ENCODE measurements at regions not wholly inside any gene's neighbourhood (a gene's known extent, or its start where the extent isn't known, plus 50 kb on each side); places are given as distances from the start of the nearest gene placed in this dataset.
"Not testable (repeated sequence)": the region's sequence is repeated elsewhere in the genome, so short reads cannot be mapped to it uniquely, and the experiment has no call there.

- Mint-ChIP-seq H3K9me3 (no peaks in the 10 kb centered on the region), H3K4me3 (no peak overlapping the region), H3K4me1 (peaks cover 0 to 4% (median 0%) of the 10 kb centered on the region in 7 donors), H3K27me3 (peaks cover 13 to 41% (median 20%) of the 10 kb centered on the region in 5 donors), H3K36me3 (peaks cover 0 to 5% (median 0%) of the 10 kb centered on the region in 5 donors), H3K27ac (no peak overlapping the region)
- H3K36me3 ChIP-seq (ENCODE audit: control insufficient read depth in 2 of 3, insufficient read depth in 3 of 3, low read length in 3 of 3) = no peaks in the 10 kb centered on the region
- no peaks in the 10 kb centered on the region for H3K27me3 ChIP-seq (ENCODE audit: control insufficient read depth in 2 of 2, insufficient read depth in 2 of 2, low read length in 2 of 2)
- ATAC-seq (no peak), DNase-seq (no peak)
- intact Hi-C loops (cut with micrococcal nuclease) = no loop called here
- POLR2A ChIA-PET = no interaction called here
- H3K27ac ChIP-seq (ENCODE audit: low read depth, low read length) = no peak overlapping the region
- no peaks in the 10 kb centered on the region for H3K9me3 ChIP-seq (ENCODE audit: control insufficient read depth in 2 of 3, low read length in 3 of 3)
- CTCF ChIA-PET = interaction anchor here (0.6 kb wide), 1 partner anchor 44 kb away, joined by 4 read pairs; no protein-coding TSS in a partner anchor
- no peak overlapping the region for H3K4me3 ChIP-seq (ENCODE audit: low read length)
- H3K4me1 ChIP-seq (ENCODE audit: control insufficient read depth in 2 of 2, insufficient read depth in 2 of 2, low read length in 2 of 2) = no peaks in the 10 kb centered on the region
These were observed 165.1 kb downstream of the ZNF621 start for GRCh38 chr3:40689837-40690236.

GRCh38 chr3:40690749-40691451 lies 166.1 kb downstream of the ZNF621 start:
- H3K27ac Mint-ChIP-seq = no peak overlapping the region
- Histone ChIP-seq H3K27me3 (ENCODE audit: control insufficient read depth in 2 of 2, insufficient read depth in 2 of 2, low read length in 2 of 2) (no peaks in the 10 kb centered on the region), H3K27ac (ENCODE audit: low read depth, low read length) (no peak overlapping the region), H3K9me3 (ENCODE audit: control insufficient read depth in 2 of 3, low read length in 3 of 3) (no peaks in the 10 kb centered on the region), H3K36me3 (ENCODE audit: control insufficient read depth in 2 of 3, insufficient read depth in 3 of 3, low read length in 3 of 3) (no peaks in the 10 kb centered on the region), H3K4me3 (ENCODE audit: low read length) (no peak overlapping the region), H3K4me1 (ENCODE audit: control insufficient read depth in 2 of 2, insufficient read depth in 2 of 2, low read length in 2 of 2) (no peaks in the 10 kb centered on the region)
- ATAC-seq (no peak), DNase-seq (no peak)
- H3K4me3 Mint-ChIP-seq = no peak overlapping the region
- peaks cover 0 to 5% (median 0%) of the 10 kb centered on the region in 5 donors for H3K36me3 Mint-ChIP-seq
- intact Hi-C loops (cut with micrococcal nuclease) = no loop called here
- H3K27me3 Mint-ChIP-seq = peaks cover 14 to 41% (median 18%) of the 10 kb centered on the region in 5 donors
- H3K9me3 Mint-ChIP-seq = no peaks in the 10 kb centered on the region
- peaks cover 0 to 4% (median 0%) of the 10 kb centered on the region in 7 donors for H3K4me1 Mint-ChIP-seq
- CTCF ChIA-PET = no interaction called here
- POLR2A ChIA-PET = no interaction called here

GRCh38 chr3:40691452-40691861 lies 166.7 kb downstream of the ZNF621 start:
- intact Hi-C loops (cut with micrococcal nuclease) = no loop called here
- H3K4me3 ChIP-seq (ENCODE audit: low read length) = no peak overlapping the region
- no peak for ATAC-seq
- H3K27ac Mint-ChIP-seq = no peak overlapping the region
- H3K4me1 Mint-ChIP-seq = peaks cover 0 to 4% (median 0%) of the 10 kb centered on the region in 7 donors
- no peak overlapping the region for H3K4me3 Mint-ChIP-seq
- ChIA-PET CTCF (no interaction called here), POLR2A (no interaction called here)
- DNase-seq = no peak
- H3K36me3 Mint-ChIP-seq = peaks cover 0 to 5% (median 0%) of the 10 kb centered on the region in 5 donors
- no peaks in the 10 kb centered on the region for H3K4me1 ChIP-seq (ENCODE audit: control insufficient read depth in 2 of 2, insufficient read depth in 2 of 2, low read length in 2 of 2)
- H3K27me3 ChIP-seq (ENCODE audit: control insufficient read depth in 2 of 2, insufficient read depth in 2 of 2, low read length in 2 of 2) = no peaks in the 10 kb centered on the region
- no peak overlapping the region for H3K27ac ChIP-seq (ENCODE audit: low read depth, low read length)
- peaks cover 12 to 39% (median 21%) of the 10 kb centered on the region in 5 donors for H3K27me3 Mint-ChIP-seq
- H3K36me3 ChIP-seq (ENCODE audit: control insufficient read depth in 2 of 3, insufficient read depth in 3 of 3, low read length in 3 of 3) = no peaks in the 10 kb centered on the region
- H3K9me3 ChIP-seq (ENCODE audit: control insufficient read depth in 2 of 3, low read length in 3 of 3) = no peaks in the 10 kb centered on the region
- no peaks in the 10 kb centered on the region for H3K9me3 Mint-ChIP-seq

- Mint-ChIP-seq H3K4me3 (no peak overlapping the region), H3K27me3 (peaks cover 3 to 28% (median 20%) of the 10 kb centered on the region in 5 donors), H3K4me1 (no peaks in the 10 kb centered on the region), H3K27ac (no peak overlapping the region), H3K36me3 (peaks cover 0 to 10% (median 0%) of the 10 kb centered on the region in 5 donors), H3K9me3 (peaks cover 0 to 9% (median 2%) of the 10 kb centered on the region in 11 donors)
- Histone ChIP-seq H3K27me3 (ENCODE audit: control insufficient read depth in 2 of 2, insufficient read depth in 2 of 2, low read length in 2 of 2) (no peaks in the 10 kb centered on the region), H3K9me3 (ENCODE audit: control insufficient read depth in 2 of 3, low read length in 3 of 3) (no peaks in the 10 kb centered on the region), H3K36me3 (ENCODE audit: control insufficient read depth in 2 of 3, insufficient read depth in 3 of 3, low read length in 3 of 3) (no peaks in the 10 kb centered on the region), H3K4me3 (ENCODE audit: low read length) (no peak overlapping the region), H3K27ac (ENCODE audit: low read depth, low read length) (no peak overlapping the region), H3K4me1 (ENCODE audit: control insufficient read depth in 2 of 2, insufficient read depth in 2 of 2, low read length in 2 of 2) (no peaks in the 10 kb centered on the region)
- DNase-seq (no peak), ATAC-seq (no peak)
- CTCF ChIA-PET = no interaction called here
- POLR2A ChIA-PET = no interaction called here
- intact Hi-C loops (cut with micrococcal nuclease) = no loop called here
These were observed 171.1 kb downstream of the ZNF621 start for GRCh38 chr3:40695848-40696247.

GRCh38 chr3:40698611-40699010 lies 173.9 kb downstream of the ZNF621 start:
- H3K27ac Mint-ChIP-seq; POLR2A ChIA-PET; DNase-seq; ATAC-seq; H3K9me3 ChIP-seq (ENCODE audit: control insufficient read depth in 2 of 3, low read length in 3 of 3); H3K36me3 ChIP-seq (ENCODE audit: control insufficient read depth in 2 of 3, insufficient read depth in 3 of 3, low read length in 3 of 3); H3K4me1 ChIP-seq (ENCODE audit: control insufficient read depth in 2 of 2, insufficient read depth in 2 of 2, low read length in 2 of 2); H3K27me3 ChIP-seq (ENCODE audit: control insufficient read depth in 2 of 2, insufficient read depth in 2 of 2, low read length in 2 of 2); H3K4me1 Mint-ChIP-seq; H3K27ac ChIP-seq (ENCODE audit: low read depth, low read length); CTCF ChIA-PET; H3K4me3 ChIP-seq (ENCODE audit: low read length); H3K4me3 Mint-ChIP-seq; intact Hi-C loops (cut with micrococcal nuclease): not testable (repeated sequence)
- Mint-ChIP-seq H3K27me3 (peaks cover 8 to 24% (median 14%) of the 10 kb centered on the region in 5 donors), H3K36me3 (peaks cover 0 to 10% (median 0%) of the 10 kb centered on the region in 5 donors), H3K9me3 (peaks cover 0 to 18% (median 5%) of the 10 kb centered on the region in 11 donors)

GRCh38 chr3:40701016-40701588 lies 176.3 kb downstream of the ZNF621 start:
- no peak for DNase-seq
- peaks cover 0 to 23% (median 5%) of the 10 kb centered on the region in 11 donors for H3K9me3 Mint-ChIP-seq
- H3K4me3 Mint-ChIP-seq = no peak overlapping the region
- no peaks in the 10 kb centered on the region for H3K36me3 ChIP-seq (ENCODE audit: control insufficient read depth in 2 of 3, insufficient read depth in 3 of 3, low read length in 3 of 3)
- CTCF ChIA-PET = no interaction called here
- no peak overlapping the region for H3K27ac Mint-ChIP-seq
- POLR2A ChIA-PET = no interaction called here
- H3K9me3 ChIP-seq (ENCODE audit: control insufficient read depth in 2 of 3, low read length in 3 of 3) = no peaks in the 10 kb centered on the region
- H3K27ac ChIP-seq (ENCODE audit: low read depth, low read length) = no peak overlapping the region
- no peaks in the 10 kb centered on the region for H3K4me1 ChIP-seq (ENCODE audit: control insufficient read depth in 2 of 2, insufficient read depth in 2 of 2, low read length in 2 of 2)
- H3K27me3 ChIP-seq (ENCODE audit: control insufficient read depth in 2 of 2, insufficient read depth in 2 of 2, low read length in 2 of 2) = no peaks in the 10 kb centered on the region
- H3K36me3 Mint-ChIP-seq = peaks cover 0 to 6% (median 0%) of the 10 kb centered on the region in 5 donors
- no peak overlapping the region for H3K4me3 ChIP-seq (ENCODE audit: low read length)
- no peaks in the 10 kb centered on the region for H3K4me1 Mint-ChIP-seq
- H3K27me3 Mint-ChIP-seq = peaks cover 5 to 20% (median 12%) of the 10 kb centered on the region in 5 donors
- intact Hi-C loops (cut with micrococcal nuclease) = no loop called here
- ATAC-seq = no peak

- peaks cover 0 to 6% (median 0%) of the 10 kb centered on the region in 5 donors for H3K36me3 Mint-ChIP-seq
- H3K9me3 Mint-ChIP-seq = peaks cover 0 to 23% (median 5%) of the 10 kb centered on the region in 11 donors
- ChIA-PET CTCF (no interaction called here), POLR2A (no interaction called here)
- no peaks in the 10 kb centered on the region for H3K4me1 Mint-ChIP-seq
- no peaks in the 10 kb centered on the region for H3K4me1 ChIP-seq (ENCODE audit: control insufficient read depth in 2 of 2, insufficient read depth in 2 of 2, low read length in 2 of 2)
- H3K4me3 Mint-ChIP-seq = no peak overlapping the region
- H3K27ac ChIP-seq (ENCODE audit: low read depth, low read length) = no peak overlapping the region
- no peak overlapping the region for H3K4me3 ChIP-seq (ENCODE audit: low read length)
- H3K27me3 ChIP-seq (ENCODE audit: control insufficient read depth in 2 of 2, insufficient read depth in 2 of 2, low read length in 2 of 2) = peaks cover 0 to 4% of the 10 kb centered on the region in 2 donors
- no peak overlapping the region for H3K27ac Mint-ChIP-seq
- H3K27me3 Mint-ChIP-seq = peaks cover 5 to 29% (median 13%) of the 10 kb centered on the region in 5 donors
- H3K9me3 ChIP-seq (ENCODE audit: control insufficient read depth in 2 of 3, low read length in 3 of 3) = no peaks in the 10 kb centered on the region
- ATAC-seq (no peak), DNase-seq (no peak)
- intact Hi-C loops (cut with micrococcal nuclease) = no loop called here
- no peaks in the 10 kb centered on the region for H3K36me3 ChIP-seq (ENCODE audit: control insufficient read depth in 2 of 3, insufficient read depth in 3 of 3, low read length in 3 of 3)
These were observed 179.5 kb downstream of the ZNF621 start for GRCh38 chr3:40704224-40704623.
